SU-DHL-6 (cell line): ENCODE measurements at regions not wholly inside any gene's neighbourhood (a gene's known extent, or its start where the extent isn't known, plus 50 kb on each side); places are given as distances from the start of the nearest gene placed in this dataset.
"Not testable (repeated sequence)": the region's sequence is repeated elsewhere in the genome, so short reads cannot be mapped to it uniquely, and the experiment has no call there.

Experiments
- H2AFZ ChIP-seq: fragments of 200-600 bp; sonication (generic); 2 replicates; pipeline ENCODE4 v1.6.1; 2014; ENCODE audit warnings: low read depth, mild to moderate bottlenecking, moderate library complexity, mixed read lengths, antibody characterized with exemption, low read length; ENCODE audit not compliant: severe bottlenecking
- H3F3A ChIP-seq: fragments of 200-600 bp; shearing (Covaris generic); 2 replicates; pipeline ENCODE4 v1.6.0; 2016; ENCODE audit warnings: antibody characterized with exemption, mild to moderate bottlenecking; ENCODE audit not compliant: insufficient read depth
- H3K27ac ChIP-seq: fragments of 200-600 bp; sonication (generic); 2 replicates; pipeline ENCODE4 v1.5.1; 2016; ENCODE audit warnings: low read depth, mild to moderate bottlenecking, low read length, moderate library complexity, mixed read lengths
- H3K27me3 ChIP-seq: fragments of 200-600 bp; sonication (generic), shearing (Covaris generic); 2 replicates; pipeline ENCODE4 v1.6.0; 2014; ENCODE audit warnings: mild to moderate bottlenecking, low read length
- H3K36me3 ChIP-seq: fragments of 200-600 bp; sonication (generic); 2 replicates; pipeline ENCODE4 v1.6.1; 2014; ENCODE audit warnings: mild to moderate bottlenecking, low read length, mixed read lengths
- H3K4me2 ChIP-seq: fragments of 300-600, 200-600 bp; shearing (Covaris generic), sonication (generic); 2 replicates; pipeline ENCODE4 v1.6.0; 2014; ENCODE audit warnings: low read length, low read depth, mild to moderate bottlenecking; ENCODE audit not compliant: poor library complexity, severe bottlenecking
- H3K4me3 ChIP-seq: fragments of 200-600 bp; sonication (generic); 2 replicates; pipeline ENCODE4 v1.5.1; 2014; ENCODE audit warnings: antibody characterized with exemption, low read length, mild to moderate bottlenecking, mixed read lengths; ENCODE audit not compliant: insufficient read depth, poor library complexity, severe bottlenecking
- H3K79me2 ChIP-seq: fragments of 200-600 bp; sonication (generic); 2 replicates; pipeline ENCODE4 v1.6.1; 2014; ENCODE audit warnings: mild to moderate bottlenecking, low read length, moderate library complexity; ENCODE audit not compliant: insufficient read depth
- H3K9ac ChIP-seq: fragments of 200-600 bp; sonication (generic); 2 replicates; pipeline ENCODE4 v1.7.0; 2014; ENCODE audit warnings: mild to moderate bottlenecking, low read length
- H3K9me2 ChIP-seq: fragments of 200-600 bp; sonication (generic); replicated peaks from 2 replicates; pipeline ENCODE4 v1.6.1; 2014; ENCODE audit warnings: low read length; ENCODE audit not compliant: insufficient read depth
- H3K9me3 ChIP-seq: fragments of 200-600 bp; sonication (generic); 2 replicates; pipeline ENCODE4 v1.6.1; 2014; ENCODE audit warnings: low read length, mixed read lengths; ENCODE audit not compliant: insufficient read depth
- H4K20me1 ChIP-seq: fragments of 200-600 bp; sonication (generic); 2 replicates; pipeline ENCODE4 v1.6.1; 2014; ENCODE audit warnings: low read depth, mild to moderate bottlenecking, antibody characterized with exemption, low read length, moderate library complexity, mixed read lengths
- EZH2phosphoT487 ChIP-seq: fragments of 200-600 bp; sonication (generic), shearing (Covaris generic); conservative IDR thresholded peaks from 2 replicates; pipeline ENCODE4 v1.6.1; 2018; ENCODE audit warnings: mild to moderate bottlenecking, antibody characterized with exemption, low read length, moderate library complexity, mixed read lengths
- TF ChIP-seq, protein P1 (sequence below): fragments of 200-600 bp; sonication (generic); IDR thresholded peaks from one replicate; pipeline ENCODE4 v1.5.1; 2017; ENCODE audit warnings: antibody characterized with exemption, mild to moderate bottlenecking, low read length, moderate library complexity; ENCODE audit not compliant: insufficient read depth, poor library complexity, severe bottlenecking

DNA sequence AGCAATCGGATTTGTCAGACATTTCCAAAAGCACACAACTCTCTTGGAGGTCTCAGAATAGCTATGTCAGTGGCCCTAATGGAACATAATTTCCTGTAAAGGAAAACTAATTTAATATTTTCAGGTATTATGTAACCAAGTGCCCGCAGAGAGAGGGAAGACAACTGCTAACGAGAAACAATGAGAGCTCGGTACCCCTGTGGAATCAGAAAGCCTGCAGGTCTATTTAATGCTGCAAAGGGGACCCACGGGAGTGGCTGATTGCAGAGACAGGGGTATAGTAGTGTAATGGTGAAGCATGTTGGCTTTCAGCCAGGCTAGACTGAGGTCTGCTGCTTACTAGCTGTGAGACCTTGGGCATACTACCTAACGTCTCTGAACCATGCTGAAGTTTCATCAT, 508.1 kb upstream of the BRINP1 start:
- H3K4me3 ChIP-seq, result no peak overlapping the region
- H3K36me3 ChIP-seq, result no peaks in the 10 kb centered on the region
- no peak overlapping the region for H3K27ac ChIP-seq
- no peak overlapping the region for H2AFZ ChIP-seq
- no peaks in the 10 kb centered on the region for H3K79me2 ChIP-seq
- TF ChIP-seq EZH2phosphoT487, result no peak
- TF ChIP-seq, protein P1, sequence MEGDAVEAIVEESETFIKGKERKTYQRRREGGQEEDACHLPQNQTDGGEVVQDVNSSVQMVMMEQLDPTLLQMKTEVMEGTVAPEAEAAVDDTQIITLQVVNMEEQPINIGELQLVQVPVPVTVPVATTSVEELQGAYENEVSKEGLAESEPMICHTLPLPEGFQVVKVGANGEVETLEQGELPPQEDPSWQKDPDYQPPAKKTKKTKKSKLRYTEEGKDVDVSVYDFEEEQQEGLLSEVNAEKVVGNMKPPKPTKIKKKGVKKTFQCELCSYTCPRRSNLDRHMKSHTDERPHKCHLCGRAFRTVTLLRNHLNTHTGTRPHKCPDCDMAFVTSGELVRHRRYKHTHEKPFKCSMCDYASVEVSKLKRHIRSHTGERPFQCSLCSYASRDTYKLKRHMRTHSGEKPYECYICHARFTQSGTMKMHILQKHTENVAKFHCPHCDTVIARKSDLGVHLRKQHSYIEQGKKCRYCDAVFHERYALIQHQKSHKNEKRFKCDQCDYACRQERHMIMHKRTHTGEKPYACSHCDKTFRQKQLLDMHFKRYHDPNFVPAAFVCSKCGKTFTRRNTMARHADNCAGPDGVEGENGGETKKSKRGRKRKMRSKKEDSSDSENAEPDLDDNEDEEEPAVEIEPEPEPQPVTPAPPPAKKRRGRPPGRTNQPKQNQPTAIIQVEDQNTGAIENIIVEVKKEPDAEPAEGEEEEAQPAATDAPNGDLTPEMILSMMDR, result no peak
- H3F3A ChIP-seq, result no peaks in the 10 kb centered on the region
- no peaks in the 10 kb centered on the region for H3K9me2 ChIP-seq
- no peaks in the 10 kb centered on the region for H4K20me1 ChIP-seq
- no peaks in the 10 kb centered on the region for H3K27me3 ChIP-seq
- no peaks in the 10 kb centered on the region for H3K9me3 ChIP-seq
- H3K9ac ChIP-seq, result no peak overlapping the region
- no peak overlapping the region for H3K4me2 ChIP-seq

- no peaks in the 10 kb centered on the region for H3K36me3 ChIP-seq
- H3F3A ChIP-seq, result no peaks in the 10 kb centered on the region
- H3K9ac ChIP-seq, result no peak overlapping the region
- H3K27ac ChIP-seq, result no peak overlapping the region
- no peak overlapping the region for H3K4me3 ChIP-seq
- H2AFZ ChIP-seq, result no peak overlapping the region
- no peak overlapping the region for H3K4me2 ChIP-seq
- H3K27me3 ChIP-seq, result no peaks in the 10 kb centered on the region
- no peaks in the 10 kb centered on the region for H3K9me2 ChIP-seq
- no peaks in the 10 kb centered on the region for H3K79me2 ChIP-seq
- H3K9me3 ChIP-seq, result no peaks in the 10 kb centered on the region
- no peaks in the 10 kb centered on the region for H4K20me1 ChIP-seq
- no peak for TF ChIP-seq EZH2phosphoT487
- TF ChIP-seq, protein P1, result no peak
Measured at GRCh38 chr9:119873877-119874276, 504.6 kb upstream of the BRINP1 start.

- H3K9ac ChIP-seq, H3K9me2 ChIP-seq, H3K36me3 ChIP-seq, H2AFZ ChIP-seq, H3K27ac ChIP-seq, H3F3A ChIP-seq, H4K20me1 ChIP-seq, H3K9me3 ChIP-seq, H3K4me3 ChIP-seq, H3K4me2 ChIP-seq, H3K27me3 ChIP-seq, H3K79me2 ChIP-seq: not testable (repeated sequence)
Measured at GRCh38 chr9:119870251-119870650, 501.0 kb upstream of the BRINP1 start.

GRCh38 chr9:119868694-119869093, 499.5 kb upstream of the BRINP1 start:
- Histone ChIP-seq H3K9me3 (no peaks in the 10 kb centered on the region), H3K9ac (no peak overlapping the region), H3K27me3 (no peaks in the 10 kb centered on the region), H3F3A (no peaks in the 10 kb centered on the region), H3K9me2 (no peaks in the 10 kb centered on the region), H4K20me1 (no peaks in the 10 kb centered on the region), H3K4me3 (no peak overlapping the region), H3K36me3 (no peaks in the 10 kb centered on the region), H3K27ac (no peak overlapping the region), H3K4me2 (no peak overlapping the region), H2AFZ (no peak overlapping the region), H3K79me2 (no peaks in the 10 kb centered on the region)
- TF ChIP-seq EZH2phosphoT487, result no peak
- TF ChIP-seq, protein P1, result no peak
